ENCODE measurements at regions not wholly inside any gene's neighbourhood (a gene's known extent, or its start where the extent isn't known, plus 50 kb on each side); places are given as distances from the start of the nearest gene placed in this dataset.
"Not testable (repeated sequence)": the region's sequence is repeated elsewhere in the genome, so short reads cannot be mapped to it uniquely, and the experiment has no call there.

DNA sequence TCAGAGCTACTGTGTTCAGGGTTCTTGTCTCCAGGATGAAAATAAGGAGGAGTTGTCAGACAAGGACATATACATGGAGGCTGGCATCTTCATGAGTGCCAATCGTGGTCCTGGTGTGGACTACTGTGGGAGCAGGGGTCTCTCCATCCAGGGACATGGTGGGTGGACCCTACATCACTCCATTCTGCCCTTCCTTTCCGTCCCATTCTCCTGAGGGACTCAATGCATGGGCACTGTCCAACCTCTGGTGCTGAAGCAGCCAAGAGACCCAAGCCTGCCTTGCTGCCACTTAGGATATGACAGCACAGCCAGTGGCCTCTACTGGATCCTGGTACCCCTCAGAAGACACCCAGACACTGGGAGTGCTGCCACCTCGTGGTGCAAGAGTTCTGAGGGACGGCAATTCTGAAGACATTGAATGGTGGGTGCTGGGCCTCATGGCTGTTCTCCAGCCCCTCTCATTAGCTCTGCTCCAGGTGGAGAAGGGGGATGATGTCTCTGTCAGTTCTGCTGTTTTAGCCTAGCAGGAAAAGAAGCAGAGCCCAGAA lies 818.9 kb downstream of the FOXD4L5 start:
- H3K9me2 ChIP-seq (ENCODE audit: insufficient read depth, low read length); H2AFZ ChIP-seq (ENCODE audit: low read length); H4K20me1 ChIP-seq (ENCODE audit: insufficient read depth, low read length); BruUV-seq (replicated peaks); H3K9me3 ChIP-seq (ENCODE audit: low read length); intact Hi-C loops (cut with micrococcal nuclease; ENCODE audit: unreplicated experiment); H3K36me3 ChIP-seq (ENCODE audit: insufficient read depth, low read length); CTCF ChIA-PET (ENCODE audit: unreplicated experiment); H3K4me3 ChIP-seq (ENCODE audit: low read depth, low read length, poor library complexity, severe bottlenecking); DNase-seq (ENCODE audit: low spot score); H3K79me2 ChIP-seq (ENCODE audit: insufficient read depth, low read depth, low read length); POLR2A ChIA-PET; H3K27ac ChIP-seq (ENCODE audit: low read depth, low read length, poor library complexity, severe bottlenecking); H3K4me2 ChIP-seq (ENCODE audit: low read length); H3K4me1 ChIP-seq (ENCODE audit: insufficient read depth, low read length, poor library complexity, severe bottlenecking): not testable (repeated sequence)
- TF ChIP-seq, protein P1, sequence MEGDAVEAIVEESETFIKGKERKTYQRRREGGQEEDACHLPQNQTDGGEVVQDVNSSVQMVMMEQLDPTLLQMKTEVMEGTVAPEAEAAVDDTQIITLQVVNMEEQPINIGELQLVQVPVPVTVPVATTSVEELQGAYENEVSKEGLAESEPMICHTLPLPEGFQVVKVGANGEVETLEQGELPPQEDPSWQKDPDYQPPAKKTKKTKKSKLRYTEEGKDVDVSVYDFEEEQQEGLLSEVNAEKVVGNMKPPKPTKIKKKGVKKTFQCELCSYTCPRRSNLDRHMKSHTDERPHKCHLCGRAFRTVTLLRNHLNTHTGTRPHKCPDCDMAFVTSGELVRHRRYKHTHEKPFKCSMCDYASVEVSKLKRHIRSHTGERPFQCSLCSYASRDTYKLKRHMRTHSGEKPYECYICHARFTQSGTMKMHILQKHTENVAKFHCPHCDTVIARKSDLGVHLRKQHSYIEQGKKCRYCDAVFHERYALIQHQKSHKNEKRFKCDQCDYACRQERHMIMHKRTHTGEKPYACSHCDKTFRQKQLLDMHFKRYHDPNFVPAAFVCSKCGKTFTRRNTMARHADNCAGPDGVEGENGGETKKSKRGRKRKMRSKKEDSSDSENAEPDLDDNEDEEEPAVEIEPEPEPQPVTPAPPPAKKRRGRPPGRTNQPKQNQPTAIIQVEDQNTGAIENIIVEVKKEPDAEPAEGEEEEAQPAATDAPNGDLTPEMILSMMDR (conservative IDR thresholded peaks at IDR 0.05; ENCODE audit: low read length) = peak; percentile 56; the same call in 1 of the 2 replicates

DNA sequence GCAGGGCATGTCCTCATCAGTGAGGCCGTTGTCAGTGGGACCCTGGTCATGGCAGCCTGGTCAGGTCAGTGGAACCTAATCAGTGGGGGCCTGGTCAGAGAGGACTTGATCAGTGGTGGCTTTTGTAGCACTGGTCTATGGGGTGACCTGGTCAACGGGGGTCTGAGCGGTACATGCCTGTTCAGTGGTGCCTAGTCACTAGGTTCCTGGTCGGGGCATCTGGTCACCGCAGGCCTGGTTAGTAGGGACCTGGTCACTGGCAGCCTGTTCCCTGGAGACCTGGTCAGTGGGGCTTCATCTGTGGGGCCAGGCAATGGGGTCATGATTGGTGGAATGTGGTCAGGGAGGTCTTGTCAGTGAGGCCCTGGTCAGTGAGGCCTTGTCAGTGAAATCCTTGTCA lies 823.1 kb downstream of the FOXD4L5 start:
- H3K4me2 ChIP-seq (ENCODE audit: low read length); H3K27ac ChIP-seq (ENCODE audit: low read depth, low read length, poor library complexity, severe bottlenecking); BruUV-seq (replicated peaks); H3K36me3 ChIP-seq (ENCODE audit: insufficient read depth, low read length); intact Hi-C loops (cut with micrococcal nuclease; ENCODE audit: unreplicated experiment); H3K9me3 ChIP-seq (ENCODE audit: low read length); H3K9me2 ChIP-seq (ENCODE audit: insufficient read depth, low read length); H3K79me2 ChIP-seq (ENCODE audit: insufficient read depth, low read depth, low read length); H3K4me1 ChIP-seq (ENCODE audit: insufficient read depth, low read length, poor library complexity, severe bottlenecking); H3K4me3 ChIP-seq (ENCODE audit: low read depth, low read length, poor library complexity, severe bottlenecking); H4K20me1 ChIP-seq (ENCODE audit: insufficient read depth, low read length); DNase-seq (ENCODE audit: low spot score); H2AFZ ChIP-seq (ENCODE audit: low read length); POLR2A ChIA-PET; CTCF ChIA-PET (ENCODE audit: unreplicated experiment): not testable (repeated sequence)

DNA sequence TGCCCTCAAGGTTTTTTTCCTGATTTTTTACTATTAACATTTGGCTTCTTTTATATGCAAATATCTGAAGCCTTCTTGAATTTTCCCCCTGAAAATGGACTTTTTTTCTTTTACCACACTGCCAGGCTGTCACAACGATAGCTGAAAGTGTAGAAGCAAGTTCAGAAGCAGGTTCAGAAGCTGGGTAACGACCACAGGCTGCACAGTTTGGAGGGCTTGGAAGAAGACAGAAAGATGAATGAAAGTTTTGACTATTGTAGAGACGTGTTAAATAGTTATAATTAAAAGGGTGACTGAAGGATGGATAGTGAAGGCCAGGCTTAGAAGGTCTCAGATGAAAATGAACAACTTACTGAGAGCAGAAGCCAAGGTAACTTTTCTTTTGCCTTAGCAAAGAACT lies 826.4 kb downstream of the FOXD4L5 start:
- H3K4me2 ChIP-seq (ENCODE audit: low read length); H3K4me3 ChIP-seq (ENCODE audit: low read depth, low read length, poor library complexity, severe bottlenecking); H3K9me3 ChIP-seq (ENCODE audit: low read length); intact Hi-C loops (cut with micrococcal nuclease; ENCODE audit: unreplicated experiment); H3K4me1 ChIP-seq (ENCODE audit: insufficient read depth, low read length, poor library complexity, severe bottlenecking); BruUV-seq (replicated peaks); H3K36me3 ChIP-seq (ENCODE audit: insufficient read depth, low read length); H2AFZ ChIP-seq (ENCODE audit: low read length); H3K27ac ChIP-seq (ENCODE audit: low read depth, low read length, poor library complexity, severe bottlenecking); H3K79me2 ChIP-seq (ENCODE audit: insufficient read depth, low read depth, low read length); DNase-seq (ENCODE audit: low spot score); H4K20me1 ChIP-seq (ENCODE audit: insufficient read depth, low read length); POLR2A ChIA-PET; CTCF ChIA-PET (ENCODE audit: unreplicated experiment); H3K9me2 ChIP-seq (ENCODE audit: insufficient read depth, low read length): not testable (repeated sequence)

DNA sequence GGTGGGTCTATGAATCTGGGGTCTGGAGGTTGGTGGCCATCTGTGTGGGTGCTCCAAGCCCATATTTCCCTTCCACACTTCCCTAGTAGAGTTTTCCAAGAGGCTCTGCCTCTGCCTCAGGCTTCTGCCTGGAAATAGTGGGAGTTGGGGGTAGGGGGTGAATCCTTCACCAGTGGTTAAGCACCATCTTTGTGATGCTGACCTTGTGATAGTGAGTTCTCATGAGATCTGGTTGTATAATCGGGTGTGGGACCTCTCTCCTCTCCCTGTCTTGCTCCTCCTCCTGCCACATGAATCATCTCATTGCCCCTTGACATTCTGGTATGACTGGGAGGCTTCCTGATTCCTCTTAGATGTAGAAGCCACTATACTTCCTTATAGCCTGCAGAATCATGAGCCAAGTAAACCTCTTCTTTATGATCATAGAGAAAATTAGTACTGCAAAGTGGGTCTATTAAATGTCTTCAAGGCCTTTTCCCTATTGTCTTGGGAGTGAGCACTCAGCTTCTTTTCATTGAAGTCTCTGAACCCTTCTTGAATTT lies 829.8 kb downstream of the FOXD4L5 start:
- CTCF ChIA-PET (ENCODE audit: unreplicated experiment); H3K4me3 ChIP-seq (ENCODE audit: low read depth, low read length, poor library complexity, severe bottlenecking); H3K79me2 ChIP-seq (ENCODE audit: insufficient read depth, low read depth, low read length); H3K9me3 ChIP-seq (ENCODE audit: low read length); H3K36me3 ChIP-seq (ENCODE audit: insufficient read depth, low read length); intact Hi-C loops (cut with micrococcal nuclease; ENCODE audit: unreplicated experiment); DNase-seq (ENCODE audit: low spot score); H2AFZ ChIP-seq (ENCODE audit: low read length); H4K20me1 ChIP-seq (ENCODE audit: insufficient read depth, low read length); H3K4me2 ChIP-seq (ENCODE audit: low read length); H3K27ac ChIP-seq (ENCODE audit: low read depth, low read length, poor library complexity, severe bottlenecking); H3K4me1 ChIP-seq (ENCODE audit: insufficient read depth, low read length, poor library complexity, severe bottlenecking); H3K9me2 ChIP-seq (ENCODE audit: insufficient read depth, low read length); POLR2A ChIA-PET; BruUV-seq (replicated peaks): not testable (repeated sequence)

DNA sequence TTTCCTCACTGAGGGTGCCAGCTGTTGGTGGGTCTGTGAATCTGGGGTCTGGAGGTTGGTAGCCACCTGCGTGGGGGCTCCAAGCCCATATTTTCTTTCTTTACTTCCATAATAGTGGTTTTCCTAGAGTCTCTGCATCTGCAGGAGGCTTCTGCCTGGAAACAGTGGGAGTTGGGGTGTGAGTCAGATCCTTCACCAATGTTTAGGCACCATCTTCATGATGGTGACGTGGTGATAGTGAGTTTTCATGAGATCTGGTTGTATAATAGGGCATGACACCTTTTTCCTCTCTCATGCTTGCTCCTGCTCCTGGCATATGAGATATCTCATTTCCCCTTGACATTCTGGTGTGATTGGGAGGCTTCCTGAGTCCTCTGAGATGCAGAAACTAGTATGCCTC lies 832.9 kb downstream of the FOXD4L5 start:
- H2AFZ ChIP-seq (ENCODE audit: low read length); H3K4me1 ChIP-seq (ENCODE audit: insufficient read depth, low read length, poor library complexity, severe bottlenecking); H4K20me1 ChIP-seq (ENCODE audit: insufficient read depth, low read length); POLR2A ChIA-PET; CTCF ChIA-PET (ENCODE audit: unreplicated experiment); H3K79me2 ChIP-seq (ENCODE audit: insufficient read depth, low read depth, low read length); H3K9me2 ChIP-seq (ENCODE audit: insufficient read depth, low read length); H3K4me3 ChIP-seq (ENCODE audit: low read depth, low read length, poor library complexity, severe bottlenecking); H3K27ac ChIP-seq (ENCODE audit: low read depth, low read length, poor library complexity, severe bottlenecking); intact Hi-C loops (cut with micrococcal nuclease; ENCODE audit: unreplicated experiment); BruUV-seq (replicated peaks); H3K4me2 ChIP-seq (ENCODE audit: low read length); DNase-seq (ENCODE audit: low spot score); H3K36me3 ChIP-seq (ENCODE audit: insufficient read depth, low read length); H3K9me3 ChIP-seq (ENCODE audit: low read length): not testable (repeated sequence)

DNA sequence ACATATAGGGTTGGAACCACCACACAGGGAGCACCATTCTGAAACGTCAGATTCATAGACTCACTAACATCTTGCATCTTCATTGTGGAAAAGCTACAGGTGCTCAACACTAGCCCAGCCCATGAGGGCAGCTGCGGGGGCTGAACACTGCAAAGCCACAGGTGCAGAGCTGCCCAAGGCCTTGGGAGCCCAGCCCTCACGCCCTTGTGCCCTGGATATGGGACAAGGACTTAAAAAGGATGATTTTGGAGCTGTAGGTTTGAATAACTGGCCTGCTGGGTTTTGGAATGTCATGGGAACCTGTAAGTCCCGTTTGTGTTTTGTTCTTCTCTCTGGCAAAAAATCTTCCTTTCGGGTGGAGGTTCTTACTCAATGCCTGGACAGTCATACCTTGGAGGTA lies 834.4 kb downstream of the FOXD4L5 start:
- H3K79me2 ChIP-seq (ENCODE audit: insufficient read depth, low read depth, low read length); H3K9me3 ChIP-seq (ENCODE audit: low read length); H3K9me2 ChIP-seq (ENCODE audit: insufficient read depth, low read length); DNase-seq (ENCODE audit: low spot score); H2AFZ ChIP-seq (ENCODE audit: low read length); H3K4me2 ChIP-seq (ENCODE audit: low read length); H3K27ac ChIP-seq (ENCODE audit: low read depth, low read length, poor library complexity, severe bottlenecking); BruUV-seq (replicated peaks); H3K4me1 ChIP-seq (ENCODE audit: insufficient read depth, low read length, poor library complexity, severe bottlenecking); CTCF ChIA-PET (ENCODE audit: unreplicated experiment); H3K36me3 ChIP-seq (ENCODE audit: insufficient read depth, low read length); H4K20me1 ChIP-seq (ENCODE audit: insufficient read depth, low read length); H3K4me3 ChIP-seq (ENCODE audit: low read depth, low read length, poor library complexity, severe bottlenecking); intact Hi-C loops (cut with micrococcal nuclease; ENCODE audit: unreplicated experiment); POLR2A ChIA-PET: not testable (repeated sequence)

Data from OCI-LY7 (cell line).